CD4-positive, alpha-beta T cell (primary cell): ENCODE measurements at regions not wholly inside any gene's neighbourhood (a gene's known extent, or its start where the extent isn't known, plus 50 kb on each side); places are given as distances from the start of the nearest gene placed in this dataset.

ENCODE experiments used
- ATAC-seq: fragments of 200-7000 bp; cut with Tn5 transposase; one replicate; pipeline ENCODE4 v1.10.0; 2022; ENCODE audit warnings: mild to moderate bottlenecking; ENCODE audit not compliant: poor library complexity
- CTCF ChIA-PET: fragments of 350-600 bp; sonication (Branson Sonifier 250); formaldehyde crosslinking; loops from one replicate; lab custom pipeline; 2021; ENCODE audit warnings: antibody characterized with exemption, inconsistent platforms; lab: Charles Lee
- POLR2A ChIA-PET: fragments of 350-600 bp; sonication (Branson Sonifier 250); formaldehyde crosslinking; loops from one replicate; lab custom pipeline; 2021; ENCODE audit warnings: antibody characterized with exemption, inconsistent platforms; lab: Charles Lee
- DNase-seq, 14 experiments: peaks; one replicate each; pipeline ENCODE4 v3.0.0-alpha.2; 2013 to 2020; ENCODE audit warnings: mixed read lengths in 2 of 14
- H3K27ac ChIP-seq, 2 donors: one replicate each; pipeline versions ENCODE4 v1.5.1 to v1.7.0; 2013; ENCODE audit warnings: low read length in 2 of 2, low read depth in 1 of 2, mild to moderate bottlenecking in 1 of 2
- H3K27me3 ChIP-seq, 2 experiments: 1 replicate in 1 of 2; 2 replicates in 1 of 2; pipeline versions ENCODE4 v1.6.1 to v1.7.0; 2013; ENCODE audit warnings: low read length in 2 of 2, control low read depth in 1 of 2, mild to moderate bottlenecking in 1 of 2, moderate library complexity in 1 of 2; ENCODE audit not compliant: insufficient read depth in 2 of 2, control insufficient read depth in 1 of 2
- H3K36me3 ChIP-seq: one replicate; pipeline ENCODE4 v1.6.1; 2013; ENCODE audit warnings: low read length, control low read depth; ENCODE audit not compliant: insufficient read depth
- H3K4me1 ChIP-seq: one replicate; pipeline ENCODE4 v1.6.1; 2013; ENCODE audit warnings: low read length, control low read depth; ENCODE audit not compliant: insufficient read depth
- H3K4me3 ChIP-seq: one replicate; pipeline ENCODE4 v1.5.1; 2013; ENCODE audit warnings: mild to moderate bottlenecking, low read length, moderate library complexity
- H3K9me3 ChIP-seq, 2 experiments: 1 replicate in 1 of 2; 2 replicates in 1 of 2; pipeline versions ENCODE4 v1.6.1 to v1.7.0; 2013; ENCODE audit warnings: low read length in 2 of 2, mild to moderate bottlenecking in 2 of 2, control low read depth in 1 of 2, moderate library complexity in 1 of 2; ENCODE audit not compliant: control insufficient read depth in 1 of 2, insufficient read depth in 1 of 2
- H3K27ac Mint-ChIP-seq: one replicate; pipeline ENCODE4 v1.8.0; 2020; ENCODE audit warnings: mixed read lengths
- H3K27me3 Mint-ChIP-seq: one replicate; pipeline ENCODE4 v1.8.0; 2021; ENCODE audit warnings: mixed read lengths
- H3K36me3 Mint-ChIP-seq: one replicate; pipeline ENCODE4 v1.8.0; 2021; ENCODE audit warnings: low read depth, mixed read lengths
- H3K4me1 Mint-ChIP-seq: one replicate; pipeline ENCODE4 v1.8.0; 2021; ENCODE audit warnings: low read depth, mixed read lengths
- H3K4me3 Mint-ChIP-seq: one replicate; pipeline ENCODE4 v1.8.0; 2020; ENCODE audit warnings: mild to moderate bottlenecking, mixed read lengths
- H3K9me3 Mint-ChIP-seq: one replicate; pipeline ENCODE4 v1.8.0; 2020; ENCODE audit warnings: mixed read lengths
- CTCF ChIP-seq: fragments of 200-600 bp; IDR thresholded peaks from one replicate; pipeline ENCODE4 v1.8.0; 2022; ENCODE audit warnings: antibody characterized with exemption, mild to moderate bottlenecking
- intact Hi-C, 2 experiments: fragments of 100-400 bp; cut with DNase I in 1 of 2; cut with micrococcal nuclease in 1 of 2; formaldehyde crosslinking; loops; one replicate each; pipeline versions ENCODE4 v1.15.1 to v1.9.0; 2023 to 2025; cut with DNase I, micrococcal nuclease

- no peak for TF ChIP-seq CTCF
- intact Hi-C loops = no loop called here
- ChIA-PET CTCF (no interaction called here), POLR2A (no interaction called here)
- Mint-ChIP-seq H3K4me1 (no peaks in the 10 kb centered on the region), H3K9me3 (peaks cover 3% of the 10 kb centered on the region), H3K27me3 (no peaks in the 10 kb centered on the region), H3K27ac (no peak overlapping the region), H3K36me3 (no peaks in the 10 kb centered on the region), H3K4me3 (no peak overlapping the region)
- H3K27ac ChIP-seq = no peak overlapping the region
- ATAC-seq = no peak
- no peak for DNase-seq
- H3K36me3 ChIP-seq = no peaks in the 10 kb centered on the region
- no peaks in the 10 kb centered on the region for H3K4me1 ChIP-seq
- peaks cover 0 to 5% of the 10 kb centered on the region in 2 experiments for H3K9me3 ChIP-seq
- no peak overlapping the region for H3K4me3 ChIP-seq
- H3K27me3 ChIP-seq = no peaks in the 10 kb centered on the region
Measured at GRCh38 chr2:122636097-122636496, 880.6 kb downstream of the TSN start.

- TF ChIP-seq CTCF = no peak
- POLR2A ChIA-PET = no interaction called here
Measured at GRCh38 chr2:122639176-122639575, 883.7 kb downstream of the TSN start.

GRCh38 chr2:122639711-122640110 is 884.3 kb downstream of the TSN start:
- peaks cover 0 to 1% of the 10 kb centered on the region in 2 experiments for H3K9me3 ChIP-seq
- H3K4me1 Mint-ChIP-seq = no peaks in the 10 kb centered on the region
- no peak for TF ChIP-seq CTCF
- DNase-seq = no peak
- H3K27ac ChIP-seq = no peak overlapping the region
- no peak overlapping the region for H3K4me3 ChIP-seq
- no peaks in the 10 kb centered on the region for H3K36me3 ChIP-seq
- H3K27ac Mint-ChIP-seq = no peak overlapping the region
- ChIA-PET POLR2A (no interaction called here), CTCF (no interaction called here)
- ATAC-seq = no peak
- intact Hi-C loops = no loop called here
- H3K27me3 ChIP-seq = no peaks in the 10 kb centered on the region
- H3K9me3 Mint-ChIP-seq = peaks cover 5% of the 10 kb centered on the region
- H3K27me3 Mint-ChIP-seq = no peaks in the 10 kb centered on the region
- no peak overlapping the region for H3K4me3 Mint-ChIP-seq
- no peaks in the 10 kb centered on the region for H3K36me3 Mint-ChIP-seq
- no peaks in the 10 kb centered on the region for H3K4me1 ChIP-seq

More at GRCh38 chr2:122639176-122639575, 883.7 kb downstream of the TSN start:
- Histone ChIP-seq H3K4me1 (no peaks in the 10 kb centered on the region), H3K9me3 (no peaks in the 10 kb centered on the region), H3K4me3 (no peak overlapping the region), H3K36me3 (no peaks in the 10 kb centered on the region), H3K27ac (no peak overlapping the region), H3K27me3 (no peaks in the 10 kb centered on the region)
- no peak overlapping the region for H3K4me3 Mint-ChIP-seq
- no peak overlapping the region for H3K27ac Mint-ChIP-seq
- no peaks in the 10 kb centered on the region for H3K27me3 Mint-ChIP-seq
- DNase-seq (no peak), ATAC-seq (no peak)
- peaks cover 5% of the 10 kb centered on the region for H3K9me3 Mint-ChIP-seq
- H3K36me3 Mint-ChIP-seq = no peaks in the 10 kb centered on the region
- intact Hi-C loops = no loop called here
- CTCF ChIA-PET = no interaction called here
- H3K4me1 Mint-ChIP-seq = no peaks in the 10 kb centered on the region
